ENCODE measurements at regions not wholly inside any gene's neighbourhood (a gene's known extent, or its start where the extent isn't known, plus 50 kb on each side); places are given as distances from the start of the nearest gene placed in this dataset.

DNA sequence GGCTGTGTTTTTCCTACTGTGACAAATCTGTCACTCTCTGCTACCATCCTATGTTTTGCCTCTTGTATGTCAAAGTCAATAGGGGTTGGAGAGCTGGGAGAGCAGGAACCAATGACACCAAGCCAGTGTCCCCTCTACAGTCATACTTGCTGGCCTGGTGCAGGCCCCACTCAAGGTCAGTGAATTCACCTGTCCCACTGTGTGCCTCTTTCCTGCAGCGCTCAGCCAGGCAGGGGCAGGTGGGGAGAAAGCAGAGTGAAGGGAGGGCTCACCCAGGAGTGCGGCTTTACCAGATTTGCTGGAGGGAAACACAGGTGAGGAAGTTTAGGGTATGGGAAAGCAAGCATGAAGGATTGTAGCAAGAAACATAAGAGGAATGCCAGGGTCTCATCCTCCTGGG lies 114.5 kb downstream of the GYPC start:
- no peak for ATAC-seq
- TF ChIP-seq ZNF70 (CRISPR knock-in tag; IDR thresholded peaks at IDR 0.05) (no peak), TOX (CRISPR knock-in tag; IDR thresholded peaks at IDR 0.05; ENCODE audit: borderline replicate concordance) (no peak), CSDC2 (CRISPR knock-in tag; IDR thresholded peaks at IDR 0.05) (no peak), ESRRG (CRISPR knock-in tag; IDR thresholded peaks at IDR 0.05) (no peak), ARNTL (CRISPR knock-in tag; IDR thresholded peaks at IDR 0.05; ENCODE audit: borderline replicate concordance, low read depth) (no peak), BACH2 (CRISPR knock-in tag; IDR thresholded peaks at IDR 0.05; ENCODE audit: borderline replicate concordance) (no peak), TCF4 (CRISPR knock-in tag; IDR thresholded peaks at IDR 0.05; ENCODE audit: borderline replicate concordance) (no peak), ZNF565 (CRISPR knock-in tag; conservative IDR thresholded peaks at IDR 0.05; ENCODE audit: low read depth) (no peak), ZC3H10 (CRISPR knock-in tag; IDR thresholded peaks at IDR 0.05) (no peak), ISL1 (CRISPR knock-in tag; IDR thresholded peaks at IDR 0.05) (no peak)
- TF ChIP-seq, protein P1, sequence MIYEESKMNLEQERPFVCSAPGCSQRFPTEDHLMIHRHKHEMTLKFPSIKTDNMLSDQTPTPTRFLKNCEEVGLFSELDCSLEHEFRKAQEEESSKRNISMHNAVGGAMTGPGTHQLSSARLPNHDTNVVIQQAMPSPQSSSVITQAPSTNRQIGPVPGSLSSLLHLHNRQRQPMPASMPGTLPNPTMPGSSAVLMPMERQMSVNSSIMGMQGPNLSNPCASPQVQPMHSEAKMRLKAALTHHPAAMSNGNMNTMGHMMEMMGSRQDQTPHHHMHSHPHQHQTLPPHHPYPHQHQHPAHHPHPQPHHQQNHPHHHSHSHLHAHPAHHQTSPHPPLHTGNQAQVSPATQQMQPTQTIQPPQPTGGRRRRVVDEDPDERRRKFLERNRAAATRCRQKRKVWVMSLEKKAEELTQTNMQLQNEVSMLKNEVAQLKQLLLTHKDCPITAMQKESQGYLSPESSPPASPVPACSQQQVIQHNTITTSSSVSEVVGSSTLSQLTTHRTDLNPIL (CRISPR knock-in tag; IDR thresholded peaks at IDR 0.05; ENCODE audit: low read depth), result no peak
- TF ChIP-seq, protein P2, sequence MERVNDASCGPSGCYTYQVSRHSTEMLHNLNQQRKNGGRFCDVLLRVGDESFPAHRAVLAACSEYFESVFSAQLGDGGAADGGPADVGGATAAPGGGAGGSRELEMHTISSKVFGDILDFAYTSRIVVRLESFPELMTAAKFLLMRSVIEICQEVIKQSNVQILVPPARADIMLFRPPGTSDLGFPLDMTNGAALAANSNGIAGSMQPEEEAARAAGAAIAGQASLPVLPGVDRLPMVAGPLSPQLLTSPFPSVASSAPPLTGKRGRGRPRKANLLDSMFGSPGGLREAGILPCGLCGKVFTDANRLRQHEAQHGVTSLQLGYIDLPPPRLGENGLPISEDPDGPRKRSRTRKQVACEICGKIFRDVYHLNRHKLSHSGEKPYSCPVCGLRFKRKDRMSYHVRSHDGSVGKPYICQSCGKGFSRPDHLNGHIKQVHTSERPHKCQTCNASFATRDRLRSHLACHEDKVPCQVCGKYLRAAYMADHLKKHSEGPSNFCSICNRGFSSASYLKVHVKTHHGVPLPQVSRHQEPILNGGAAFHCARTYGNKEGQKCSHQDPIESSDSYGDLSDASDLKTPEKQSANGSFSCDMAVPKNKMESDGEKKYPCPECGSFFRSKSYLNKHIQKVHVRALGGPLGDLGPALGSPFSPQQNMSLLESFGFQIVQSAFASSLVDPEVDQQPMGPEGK (CRISPR knock-in tag; IDR thresholded peaks at IDR 0.05; ENCODE audit: borderline replicate concordance), result no peak
- TF ChIP-seq, protein P3, sequence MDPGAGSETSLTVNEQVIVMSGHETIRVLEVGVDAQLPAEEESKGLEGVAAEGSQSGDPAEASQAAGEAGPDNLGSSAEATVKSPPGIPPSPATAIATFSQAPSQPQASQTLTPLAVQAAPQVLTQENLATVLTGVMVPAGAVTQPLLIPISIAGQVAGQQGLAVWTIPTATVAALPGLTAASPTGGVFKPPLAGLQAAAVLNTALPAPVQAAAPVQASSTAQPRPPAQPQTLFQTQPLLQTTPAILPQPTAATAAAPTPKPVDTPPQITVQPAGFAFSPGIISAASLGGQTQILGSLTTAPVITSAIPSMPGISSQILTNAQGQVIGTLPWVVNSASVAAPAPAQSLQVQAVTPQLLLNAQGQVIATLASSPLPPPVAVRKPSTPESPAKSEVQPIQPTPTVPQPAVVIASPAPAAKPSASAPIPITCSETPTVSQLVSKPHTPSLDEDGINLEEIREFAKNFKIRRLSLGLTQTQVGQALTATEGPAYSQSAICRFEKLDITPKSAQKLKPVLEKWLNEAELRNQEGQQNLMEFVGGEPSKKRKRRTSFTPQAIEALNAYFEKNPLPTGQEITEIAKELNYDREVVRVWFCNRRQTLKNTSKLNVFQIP (CRISPR knock-in tag; IDR thresholded peaks at IDR 0.05; ENCODE audit: borderline replicate concordance, low read depth), result no peak

DNA sequence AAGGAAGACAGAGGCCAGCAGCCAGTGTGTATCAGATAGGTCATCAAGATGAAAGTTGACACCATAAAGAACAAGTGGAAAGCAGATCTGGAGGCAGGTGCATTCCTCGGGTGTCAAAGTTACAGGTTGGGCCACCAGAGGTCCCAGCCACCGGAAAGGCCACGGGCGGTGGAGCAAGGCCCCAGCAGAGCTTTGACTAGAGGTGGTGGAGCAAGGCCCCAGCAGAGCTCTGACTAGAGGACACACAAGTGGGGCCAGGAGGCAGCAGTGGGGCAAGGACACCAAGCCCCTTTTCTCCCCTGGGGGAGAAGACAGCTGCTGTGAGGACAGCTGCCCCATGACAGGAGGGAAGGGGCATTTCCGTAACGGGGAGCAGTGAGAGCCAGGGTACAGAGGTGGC lies 115.1 kb downstream of the GYPC start:
- TF ChIP-seq ZC3H10 (CRISPR knock-in tag; IDR thresholded peaks at IDR 0.05), result no peak
- TF ChIP-seq ZNF565 (CRISPR knock-in tag; conservative IDR thresholded peaks at IDR 0.05; ENCODE audit: low read depth), result no peak
- no peak for TF ChIP-seq PPARA (CRISPR knock-in tag; IDR thresholded peaks at IDR 0.05; ENCODE audit: borderline replicate concordance)
- no peak for TF ChIP-seq ESRRG (CRISPR knock-in tag; IDR thresholded peaks at IDR 0.05)
- no peak for TF ChIP-seq ARNTL (CRISPR knock-in tag; IDR thresholded peaks at IDR 0.05; ENCODE audit: borderline replicate concordance, low read depth)
- no peak for ATAC-seq

DNA sequence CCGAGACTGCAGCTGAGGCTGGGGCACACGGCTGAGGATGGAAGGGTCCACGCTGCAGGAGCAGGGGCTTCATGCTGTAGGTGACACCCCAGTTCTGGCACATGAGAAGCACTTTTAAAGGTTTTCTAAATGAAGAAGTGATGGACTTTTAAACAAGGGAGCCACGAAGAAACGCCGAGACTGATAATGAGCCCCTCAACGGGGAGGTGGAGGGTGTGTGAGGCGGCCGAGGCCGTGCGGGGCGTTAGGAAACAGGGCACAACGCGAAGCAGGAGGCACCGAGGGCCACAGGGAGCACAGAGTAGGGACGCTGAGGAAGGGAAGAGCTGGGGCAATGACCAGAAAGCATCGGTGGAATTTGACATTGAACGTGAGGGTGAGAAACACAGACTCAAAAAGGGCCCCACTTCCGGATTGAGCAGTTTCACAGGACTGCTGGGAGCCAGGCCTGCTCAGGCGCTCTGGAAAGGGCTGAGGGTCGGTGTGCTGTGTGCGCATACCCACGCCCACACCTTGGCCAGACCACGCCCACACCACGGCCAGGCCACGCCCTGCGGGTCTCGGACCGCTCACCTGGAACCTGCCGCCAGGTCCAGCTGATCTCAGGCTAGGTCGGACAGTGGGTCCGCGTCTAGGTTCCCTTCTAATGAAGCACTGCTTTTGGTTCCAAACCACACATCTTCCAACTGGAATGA lies 115.7 kb downstream of the GYPC start:
- no peak for ATAC-seq
- TF ChIP-seq BACH2 (CRISPR knock-in tag; IDR thresholded peaks at IDR 0.05; ENCODE audit: borderline replicate concordance) (no peak), ZNF8 (CRISPR knock-in tag; IDR thresholded peaks at IDR 0.05) (no peak), ARNTL (CRISPR knock-in tag; IDR thresholded peaks at IDR 0.05; ENCODE audit: borderline replicate concordance, low read depth) (no peak), ZNF565 (CRISPR knock-in tag; conservative IDR thresholded peaks at IDR 0.05; ENCODE audit: low read depth) (no peak), ZNF70 (CRISPR knock-in tag; IDR thresholded peaks at IDR 0.05) (no peak), ISL1 (CRISPR knock-in tag; IDR thresholded peaks at IDR 0.05) (no peak), TCF4 (CRISPR knock-in tag; IDR thresholded peaks at IDR 0.05; ENCODE audit: borderline replicate concordance) (no peak)
- TF ChIP-seq, protein P4, sequence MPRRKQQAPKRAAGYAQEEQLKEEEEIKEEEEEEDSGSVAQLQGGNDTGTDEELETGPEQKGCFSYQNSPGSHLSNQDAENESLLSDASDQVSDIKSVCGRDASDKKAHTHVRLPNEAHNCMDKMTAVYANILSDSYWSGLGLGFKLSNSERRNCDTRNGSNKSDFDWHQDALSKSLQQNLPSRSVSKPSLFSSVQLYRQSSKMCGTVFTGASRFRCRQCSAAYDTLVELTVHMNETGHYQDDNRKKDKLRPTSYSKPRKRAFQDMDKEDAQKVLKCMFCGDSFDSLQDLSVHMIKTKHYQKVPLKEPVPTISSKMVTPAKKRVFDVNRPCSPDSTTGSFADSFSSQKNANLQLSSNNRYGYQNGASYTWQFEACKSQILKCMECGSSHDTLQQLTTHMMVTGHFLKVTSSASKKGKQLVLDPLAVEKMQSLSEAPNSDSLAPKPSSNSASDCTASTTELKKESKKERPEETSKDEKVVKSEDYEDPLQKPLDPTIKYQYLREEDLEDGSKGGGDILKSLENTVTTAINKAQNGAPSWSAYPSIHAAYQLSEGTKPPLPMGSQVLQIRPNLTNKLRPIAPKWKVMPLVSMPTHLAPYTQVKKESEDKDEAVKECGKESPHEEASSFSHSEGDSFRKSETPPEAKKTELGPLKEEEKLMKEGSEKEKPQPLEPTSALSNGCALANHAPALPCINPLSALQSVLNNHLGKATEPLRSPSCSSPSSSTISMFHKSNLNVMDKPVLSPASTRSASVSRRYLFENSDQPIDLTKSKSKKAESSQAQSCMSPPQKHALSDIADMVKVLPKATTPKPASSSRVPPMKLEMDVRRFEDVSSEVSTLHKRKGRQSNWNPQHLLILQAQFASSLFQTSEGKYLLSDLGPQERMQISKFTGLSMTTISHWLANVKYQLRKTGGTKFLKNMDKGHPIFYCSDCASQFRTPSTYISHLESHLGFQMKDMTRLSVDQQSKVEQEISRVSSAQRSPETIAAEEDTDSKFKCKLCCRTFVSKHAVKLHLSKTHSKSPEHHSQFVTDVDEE (CRISPR knock-in tag; IDR thresholded peaks at IDR 0.05), result no peak
- TF ChIP-seq, protein P2 (CRISPR knock-in tag; IDR thresholded peaks at IDR 0.05; ENCODE audit: borderline replicate concordance), result no peak
- TF ChIP-seq, protein P1 (CRISPR knock-in tag; IDR thresholded peaks at IDR 0.05; ENCODE audit: low read depth), result no peak
